ENCODE measurements at regions not wholly inside any gene's neighbourhood (a gene's known extent, or its start where the extent isn't known, plus 50 kb on each side); places are given as distances from the start of the nearest gene placed in this dataset.

- in situ Hi-C loops (cut with MboI; ENCODE audit: low sequenced_read_pairs, unreplicated experiment), result no loop called here
- TF ChIP-seq CTCF (IDR thresholded peaks at IDR 0.05; ENCODE audit: borderline replicate concordance, control extremely low read depth, extremely low read depth, insufficient read depth, missing control alignments), result no peak
- DNase-seq (ENCODE audit: low spot score), result no peak
Measured at GRCh38 chr6:232982-233640, 59.2 kb upstream of the DUSP22 start.

DNA sequence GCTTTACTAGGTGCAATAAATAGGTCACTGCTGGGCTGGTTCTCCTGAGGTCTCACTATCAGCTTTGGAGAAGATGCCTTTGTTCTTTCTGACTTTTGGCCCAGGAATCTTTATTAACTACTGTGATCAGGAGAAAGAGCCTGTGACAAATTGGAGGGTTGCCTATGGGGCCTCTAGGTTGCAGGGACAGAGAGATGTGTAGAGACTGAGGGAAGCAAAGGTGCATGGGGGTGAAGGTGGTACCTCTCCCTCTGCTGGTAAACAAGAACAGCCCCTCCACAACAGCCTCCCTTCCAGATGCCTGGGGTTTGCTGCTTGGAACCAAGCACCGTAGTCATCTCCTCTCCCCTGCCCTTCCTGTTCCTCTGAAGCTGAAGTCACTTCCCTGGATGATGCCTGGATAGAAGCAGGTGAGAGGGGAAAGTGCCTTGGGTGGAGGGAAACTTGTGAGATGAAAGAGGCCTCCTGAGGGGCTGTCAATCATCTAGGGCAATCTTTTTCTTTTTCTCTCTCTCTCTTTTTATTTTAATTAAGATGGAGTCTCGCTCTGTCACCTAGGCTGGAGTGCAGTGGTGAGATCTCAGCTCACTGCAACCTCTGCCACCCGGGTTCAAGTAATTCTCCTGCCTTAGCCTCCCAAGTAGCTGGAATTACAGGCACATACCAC, 57.4 kb upstream of the DUSP22 start:
- DNase-seq (ENCODE audit: low spot score), result no peak
- TF ChIP-seq CTCF (IDR thresholded peaks at IDR 0.05; ENCODE audit: borderline replicate concordance, control extremely low read depth, extremely low read depth, insufficient read depth, missing control alignments), result no peak

GRCh38 chr6:235763-236360, 56.4 kb upstream of the DUSP22 start:
- DNase-seq (ENCODE audit: low spot score), result no peak
- no peak for TF ChIP-seq CTCF (IDR thresholded peaks at IDR 0.05; ENCODE audit: borderline replicate concordance, control extremely low read depth, extremely low read depth, insufficient read depth, missing control alignments)
- in situ Hi-C loops (cut with MboI; ENCODE audit: low sequenced_read_pairs, unreplicated experiment), result no loop called here

More for the DNA sequence above, 57.4 kb upstream of the DUSP22 start:
- in situ Hi-C loops (cut with MboI; ENCODE audit: low sequenced_read_pairs, unreplicated experiment), result no loop called here

GRCh38 chr6:236519-236918, 55.8 kb upstream of the DUSP22 start:
- no peak for TF ChIP-seq CTCF (IDR thresholded peaks at IDR 0.05; ENCODE audit: borderline replicate concordance, control extremely low read depth, extremely low read depth, insufficient read depth, missing control alignments)
- DNase-seq (ENCODE audit: low spot score), result no peak
- in situ Hi-C loops (cut with MboI; ENCODE audit: low sequenced_read_pairs, unreplicated experiment), result no loop called here

DNA sequence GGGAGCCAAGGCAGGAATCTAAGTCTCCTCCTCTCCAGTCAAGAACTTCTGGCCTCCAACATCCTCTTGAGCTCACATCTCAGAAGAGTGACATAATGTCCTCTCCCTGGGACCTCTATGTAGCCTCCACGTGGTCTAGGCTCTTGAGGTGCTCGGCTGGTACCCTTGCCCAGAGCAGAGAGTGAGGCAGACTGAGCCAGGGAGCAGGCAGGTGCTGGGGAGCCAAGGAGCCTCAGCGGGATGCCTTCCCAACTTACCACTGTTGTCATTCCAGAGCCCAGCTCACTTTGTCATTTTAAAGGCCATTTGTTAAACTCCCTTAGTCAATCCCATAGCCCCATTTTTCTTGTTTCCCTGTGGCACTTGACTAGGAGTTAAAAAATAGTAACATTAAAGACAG, 52.1 kb upstream of the DUSP22 start:
- in situ Hi-C loops (cut with MboI; ENCODE audit: low sequenced_read_pairs, unreplicated experiment), result no loop called here
- DNase-seq (ENCODE audit: low spot score), result no peak
- no peak for TF ChIP-seq CTCF (IDR thresholded peaks at IDR 0.05; ENCODE audit: borderline replicate concordance, control extremely low read depth, extremely low read depth, insufficient read depth, missing control alignments)

GRCh38 chr6:241336-241865, 50.9 kb upstream of the DUSP22 start:
- TF ChIP-seq CTCF (IDR thresholded peaks at IDR 0.05; ENCODE audit: borderline replicate concordance, control extremely low read depth, extremely low read depth, insufficient read depth, missing control alignments), result no peak
- in situ Hi-C loops (cut with MboI; ENCODE audit: low sequenced_read_pairs, unreplicated experiment), result no loop called here
- no peak for DNase-seq (ENCODE audit: low spot score)

Data from GM13976 (cell line).